HL-60 (cell line): ENCODE measurements at regions not wholly inside any gene's neighbourhood (a gene's known extent, or its start where the extent isn't known, plus 50 kb on each side); places are given as distances from the start of the nearest gene placed in this dataset.

Experiments
- DNase-seq, 2 experiments: peaks; one replicate each; pipeline ENCODE4 v3.0.0-alpha.2; 2010 to 2020; ENCODE audit warnings: low read depth in 1 of 2, low spot score in 1 of 2
- H3K27ac ChIP-seq: fragments of 250-450 bp; sonication (Bioruptor Pico); replicated peaks from 2 replicates; pipeline ENCODE4 v1.5.1; 2020; ENCODE audit warnings: mild to moderate bottlenecking, moderate library complexity
- H3K27me3 ChIP-seq: fragments of 250-450 bp; sonication (Bioruptor Pico); 2 replicates; pipeline ENCODE4 v1.5.1; 2021; ENCODE audit warnings: mild to moderate bottlenecking, moderate library complexity; ENCODE audit not compliant: insufficient read depth, poor library complexity, severe bottlenecking
- H3K4me3 ChIP-seq: replicated peaks from 2 replicates; pipeline ENCODE4 v1.5.1; 2011; ENCODE audit warnings: mild to moderate bottlenecking, control low read depth, low read length; ENCODE audit not compliant: insufficient read depth
- CTCF ChIP-seq: IDR thresholded peaks from one replicate; pipeline ENCODE4 v1.5.1; 2011; ENCODE audit warnings: low read length, control low read depth, inconsistent platforms; ENCODE audit not compliant: insufficient read depth
- GABPA ChIP-seq: IDR thresholded peaks from 2 replicates; pipeline ENCODE4 v1.6.1; 2012; ENCODE audit warnings: low read depth
- POLR2AphosphoS5 ChIP-seq: IDR thresholded peaks from 2 replicates; pipeline ENCODE4 v1.6.1; 2012; ENCODE audit warnings: low read depth
- SPI1 ChIP-seq: IDR thresholded peaks from 2 replicates; pipeline ENCODE4 v1.6.1; 2012; ENCODE audit warnings: low read depth, mild to moderate bottlenecking, borderline replicate concordance
- TF ChIP-seq, protein P1 (sequence below): IDR thresholded peaks from 2 replicates; pipeline ENCODE4 v1.6.1; 2012; ENCODE audit warnings: low read depth; ENCODE audit not compliant: insufficient replicate concordance

GRCh38 chr5:39498278-39498952, 73.6 kb upstream of the DAB2 start:
- Histone ChIP-seq H3K27me3 (no peaks in the 10 kb centered on the region), H3K27ac (no peak overlapping the region), H3K4me3 (no peak overlapping the region)
- TF ChIP-seq, protein P1, sequence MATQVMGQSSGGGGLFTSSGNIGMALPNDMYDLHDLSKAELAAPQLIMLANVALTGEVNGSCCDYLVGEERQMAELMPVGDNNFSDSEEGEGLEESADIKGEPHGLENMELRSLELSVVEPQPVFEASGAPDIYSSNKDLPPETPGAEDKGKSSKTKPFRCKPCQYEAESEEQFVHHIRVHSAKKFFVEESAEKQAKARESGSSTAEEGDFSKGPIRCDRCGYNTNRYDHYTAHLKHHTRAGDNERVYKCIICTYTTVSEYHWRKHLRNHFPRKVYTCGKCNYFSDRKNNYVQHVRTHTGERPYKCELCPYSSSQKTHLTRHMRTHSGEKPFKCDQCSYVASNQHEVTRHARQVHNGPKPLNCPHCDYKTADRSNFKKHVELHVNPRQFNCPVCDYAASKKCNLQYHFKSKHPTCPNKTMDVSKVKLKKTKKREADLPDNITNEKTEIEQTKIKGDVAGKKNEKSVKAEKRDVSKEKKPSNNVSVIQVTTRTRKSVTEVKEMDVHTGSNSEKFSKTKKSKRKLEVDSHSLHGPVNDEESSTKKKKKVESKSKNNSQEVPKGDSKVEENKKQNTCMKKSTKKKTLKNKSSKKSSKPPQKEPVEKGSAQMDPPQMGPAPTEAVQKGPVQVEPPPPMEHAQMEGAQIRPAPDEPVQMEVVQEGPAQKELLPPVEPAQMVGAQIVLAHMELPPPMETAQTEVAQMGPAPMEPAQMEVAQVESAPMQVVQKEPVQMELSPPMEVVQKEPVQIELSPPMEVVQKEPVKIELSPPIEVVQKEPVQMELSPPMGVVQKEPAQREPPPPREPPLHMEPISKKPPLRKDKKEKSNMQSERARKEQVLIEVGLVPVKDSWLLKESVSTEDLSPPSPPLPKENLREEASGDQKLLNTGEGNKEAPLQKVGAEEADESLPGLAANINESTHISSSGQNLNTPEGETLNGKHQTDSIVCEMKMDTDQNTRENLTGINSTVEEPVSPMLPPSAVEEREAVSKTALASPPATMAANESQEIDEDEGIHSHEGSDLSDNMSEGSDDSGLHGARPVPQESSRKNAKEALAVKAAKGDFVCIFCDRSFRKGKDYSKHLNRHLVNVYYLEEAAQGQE = no peak
- TF ChIP-seq GABPA = no peak
- no peak for TF ChIP-seq POLR2AphosphoS5
- TF ChIP-seq CTCF = no peak
- no peak for TF ChIP-seq SPI1
- peak in 1 of 2 experiments; percentile 13 for DNase-seq

DNA sequence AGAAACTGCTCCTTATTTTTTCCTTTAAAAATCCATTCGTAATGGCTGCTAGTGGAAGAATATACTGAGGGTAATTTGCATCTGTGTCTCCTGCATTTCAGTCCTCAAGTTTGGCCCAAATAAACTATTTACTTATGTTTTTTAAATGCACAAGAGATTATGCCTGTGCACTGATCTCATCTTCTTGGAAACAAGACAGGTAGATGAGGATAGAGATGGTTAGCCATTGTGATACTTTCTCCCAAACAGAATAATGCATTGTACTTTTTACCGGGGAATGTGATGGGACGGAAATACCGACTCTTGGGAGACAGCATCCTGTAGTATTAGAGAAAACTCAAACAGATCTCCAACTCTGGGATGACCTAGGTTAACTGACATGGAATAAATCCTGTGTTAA, 72.5 kb upstream of the DAB2 start:
- H3K4me3 ChIP-seq = no peak overlapping the region
- DNase-seq = no peak
- no peaks in the 10 kb centered on the region for H3K27me3 ChIP-seq
- no peak for TF ChIP-seq CTCF
- TF ChIP-seq, protein P1 = no peak
- TF ChIP-seq GABPA = no peak
- no peak overlapping the region for H3K27ac ChIP-seq

DNA sequence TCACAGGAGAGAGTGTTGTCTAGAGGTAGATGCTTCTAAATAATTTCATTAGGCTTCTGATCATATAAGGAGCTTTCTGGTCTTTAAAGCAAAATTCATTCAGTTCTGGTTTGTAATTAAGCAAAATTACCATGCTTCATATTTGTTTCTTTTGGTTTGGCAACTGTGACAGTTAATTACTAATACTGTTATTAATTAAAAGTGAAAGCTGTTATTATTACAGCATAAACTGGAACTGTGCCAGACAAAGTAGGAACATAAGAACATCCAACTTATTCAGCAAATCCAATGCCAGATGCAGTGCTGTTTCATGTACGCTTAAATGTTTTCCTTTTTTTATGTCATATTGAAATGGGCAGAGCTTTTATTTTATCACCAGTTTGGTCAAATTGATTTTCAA, 70.4 kb upstream of the DAB2 start:
- TF ChIP-seq CTCF = no peak
- TF ChIP-seq GABPA = no peak
- TF ChIP-seq, protein P1 = no peak
- no peak for TF ChIP-seq SPI1
- no peak for TF ChIP-seq POLR2AphosphoS5
- DNase-seq = no peak
- H3K4me3 ChIP-seq = no peak overlapping the region
- no peak overlapping the region for H3K27ac ChIP-seq
- H3K27me3 ChIP-seq = no peaks in the 10 kb centered on the region
